ENCODE measurements at regions not wholly inside any gene's neighbourhood (a gene's known extent, or its start where the extent isn't known, plus 50 kb on each side); places are given as distances from the start of the nearest gene placed in this dataset.

- TF ChIP-seq ZNF391 (tag by site-specific recombination; IDR thresholded peaks at IDR 0.05; ENCODE audit: borderline replicate concordance, low read depth) (no peak), ZNF366 (tag by site-specific recombination; conservative IDR thresholded peaks at IDR 0.05) (no peak), ZNF621 (tag by site-specific recombination; IDR thresholded peaks at IDR 0.05) (no peak), ZBTB11 (tag by site-specific recombination; conservative IDR thresholded peaks at IDR 0.05; ENCODE audit: low read depth) (no peak), ZNF341 (tag by site-specific recombination; IDR thresholded peaks at IDR 0.05; ENCODE audit: low read depth) (no peak), ZNF274 (IDR thresholded peaks at IDR 0.05; ENCODE audit: low read length) (no peak), ZNF274 (tag by site-specific recombination; IDR thresholded peaks at IDR 0.05; ENCODE audit: borderline replicate concordance) (no peak), ZFP41 (tag by site-specific recombination; IDR thresholded peaks at IDR 0.05; ENCODE audit: borderline replicate concordance) (no peak), ZNF10 (tag by site-specific recombination; IDR thresholded peaks at IDR 0.05) (no peak), ZNF2 (tag by site-specific recombination; IDR thresholded peaks at IDR 0.05) (no peak), ZNF514 (tag by site-specific recombination; IDR thresholded peaks at IDR 0.05) (no peak), ZNF18 (tag by site-specific recombination; IDR thresholded peaks at IDR 0.05) (no peak), KLF7 (tag by site-specific recombination; IDR thresholded peaks at IDR 0.05; ENCODE audit: borderline replicate concordance) (no peak), ZNF843 (tag by site-specific recombination; IDR thresholded peaks at IDR 0.05) (no peak), ZNF664 (tag by site-specific recombination; IDR thresholded peaks at IDR 0.05) (no peak), REPIN1 (tag by site-specific recombination; IDR thresholded peaks at IDR 0.05; ENCODE audit: low read depth) (no peak), ZNF610 (tag by site-specific recombination; IDR thresholded peaks at IDR 0.05; ENCODE audit: borderline replicate concordance) (no peak)
- TF ChIP-seq, protein P1, sequence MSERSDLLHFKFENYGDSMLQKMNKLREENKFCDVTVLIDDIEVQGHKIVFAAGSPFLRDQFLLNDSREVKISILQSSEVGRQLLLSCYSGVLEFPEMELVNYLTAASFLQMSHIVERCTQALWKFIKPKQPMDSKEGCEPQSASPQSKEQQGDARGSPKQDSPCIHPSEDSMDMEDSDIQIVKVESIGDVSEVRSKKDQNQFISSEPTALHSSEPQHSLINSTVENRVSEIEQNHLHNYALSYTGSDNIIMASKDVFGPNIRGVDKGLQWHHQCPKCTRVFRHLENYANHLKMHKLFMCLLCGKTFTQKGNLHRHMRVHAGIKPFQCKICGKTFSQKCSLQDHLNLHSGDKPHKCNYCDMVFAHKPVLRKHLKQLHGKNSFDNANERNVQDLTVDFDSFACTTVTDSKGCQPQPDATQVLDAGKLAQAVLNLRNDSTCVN (tag by site-specific recombination; optimal IDR thresholded peaks at IDR 0.05), result no peak
- TF ChIP-seq, protein P2, sequence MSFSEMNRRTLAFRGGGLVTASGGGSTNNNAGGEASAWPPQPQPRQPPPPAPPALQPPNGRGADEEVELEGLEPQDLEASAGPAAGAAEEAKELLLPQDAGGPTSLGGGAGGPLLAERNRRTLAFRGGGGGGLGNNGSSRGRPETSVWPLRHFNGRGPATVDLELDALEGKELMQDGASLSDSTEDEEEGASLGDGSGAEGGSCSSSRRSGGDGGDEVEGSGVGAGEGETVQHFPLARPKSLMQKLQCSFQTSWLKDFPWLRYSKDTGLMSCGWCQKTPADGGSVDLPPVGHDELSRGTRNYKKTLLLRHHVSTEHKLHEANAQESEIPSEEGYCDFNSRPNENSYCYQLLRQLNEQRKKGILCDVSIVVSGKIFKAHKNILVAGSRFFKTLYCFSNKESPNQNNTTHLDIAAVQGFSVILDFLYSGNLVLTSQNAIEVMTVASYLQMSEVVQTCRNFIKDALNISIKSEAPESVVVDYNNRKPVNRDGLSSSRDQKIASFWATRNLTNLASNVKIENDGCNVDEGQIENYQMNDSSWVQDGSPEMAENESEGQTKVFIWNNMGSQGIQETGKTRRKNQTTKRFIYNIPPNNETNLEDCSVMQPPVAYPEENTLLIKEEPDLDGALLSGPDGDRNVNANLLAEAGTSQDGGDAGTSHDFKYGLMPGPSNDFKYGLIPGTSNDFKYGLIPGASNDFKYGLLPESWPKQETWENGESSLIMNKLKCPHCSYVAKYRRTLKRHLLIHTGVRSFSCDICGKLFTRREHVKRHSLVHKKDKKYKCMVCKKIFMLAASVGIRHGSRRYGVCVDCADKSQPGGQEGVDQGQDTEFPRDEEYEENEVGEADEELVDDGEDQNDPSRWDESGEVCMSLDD (tag by site-specific recombination; IDR thresholded peaks at IDR 0.05), result no peak
- TF ChIP-seq, protein P3, sequence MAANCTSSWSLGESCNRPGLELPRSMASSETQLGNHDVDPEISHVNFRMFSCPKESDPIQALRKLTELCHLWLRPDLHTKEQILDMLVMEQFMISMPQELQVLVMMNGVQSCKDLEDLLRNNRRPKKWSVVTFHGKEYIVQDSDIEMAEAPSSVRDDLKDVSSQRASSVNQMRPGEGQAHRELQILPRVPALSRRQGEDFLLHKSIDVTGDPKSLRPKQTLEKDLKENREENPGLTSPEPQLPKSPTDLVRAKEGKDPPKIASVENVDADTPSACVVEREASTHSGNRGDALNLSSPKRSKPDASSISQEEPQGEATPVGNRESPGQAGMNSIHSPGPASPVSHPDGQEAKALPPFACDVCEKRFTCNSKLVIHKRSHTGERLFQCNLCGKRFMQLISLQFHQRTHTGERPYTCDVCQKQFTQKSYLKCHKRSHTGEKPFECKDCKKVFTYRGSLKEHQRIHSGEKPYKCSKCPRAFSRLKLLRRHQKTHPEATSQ (tag by site-specific recombination; IDR thresholded peaks at IDR 0.05), result no peak
- TF ChIP-seq, protein P4, sequence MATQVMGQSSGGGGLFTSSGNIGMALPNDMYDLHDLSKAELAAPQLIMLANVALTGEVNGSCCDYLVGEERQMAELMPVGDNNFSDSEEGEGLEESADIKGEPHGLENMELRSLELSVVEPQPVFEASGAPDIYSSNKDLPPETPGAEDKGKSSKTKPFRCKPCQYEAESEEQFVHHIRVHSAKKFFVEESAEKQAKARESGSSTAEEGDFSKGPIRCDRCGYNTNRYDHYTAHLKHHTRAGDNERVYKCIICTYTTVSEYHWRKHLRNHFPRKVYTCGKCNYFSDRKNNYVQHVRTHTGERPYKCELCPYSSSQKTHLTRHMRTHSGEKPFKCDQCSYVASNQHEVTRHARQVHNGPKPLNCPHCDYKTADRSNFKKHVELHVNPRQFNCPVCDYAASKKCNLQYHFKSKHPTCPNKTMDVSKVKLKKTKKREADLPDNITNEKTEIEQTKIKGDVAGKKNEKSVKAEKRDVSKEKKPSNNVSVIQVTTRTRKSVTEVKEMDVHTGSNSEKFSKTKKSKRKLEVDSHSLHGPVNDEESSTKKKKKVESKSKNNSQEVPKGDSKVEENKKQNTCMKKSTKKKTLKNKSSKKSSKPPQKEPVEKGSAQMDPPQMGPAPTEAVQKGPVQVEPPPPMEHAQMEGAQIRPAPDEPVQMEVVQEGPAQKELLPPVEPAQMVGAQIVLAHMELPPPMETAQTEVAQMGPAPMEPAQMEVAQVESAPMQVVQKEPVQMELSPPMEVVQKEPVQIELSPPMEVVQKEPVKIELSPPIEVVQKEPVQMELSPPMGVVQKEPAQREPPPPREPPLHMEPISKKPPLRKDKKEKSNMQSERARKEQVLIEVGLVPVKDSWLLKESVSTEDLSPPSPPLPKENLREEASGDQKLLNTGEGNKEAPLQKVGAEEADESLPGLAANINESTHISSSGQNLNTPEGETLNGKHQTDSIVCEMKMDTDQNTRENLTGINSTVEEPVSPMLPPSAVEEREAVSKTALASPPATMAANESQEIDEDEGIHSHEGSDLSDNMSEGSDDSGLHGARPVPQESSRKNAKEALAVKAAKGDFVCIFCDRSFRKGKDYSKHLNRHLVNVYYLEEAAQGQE (tag by site-specific recombination; IDR thresholded peaks at IDR 0.05), result no peak
- CTCF ChIA-PET, result no interaction called here
Observed at GRCh38 chr13:73997964-73998363, 136.2 kb downstream of the KLF12 start.

More at GRCh38 chr13:73997964-73998363, 136.2 kb downstream of the KLF12 start:
- no peak overlapping the region for H3K27ac ChIP-seq (ENCODE audit: extremely low read depth, low read depth, low read length)
- H3K36me3 ChIP-seq (ENCODE audit: control insufficient read depth in 2 of 2, insufficient read depth in 1 of 2, low read length in 2 of 2), result peaks cover 0 to 7% of the 10 kb centered on the region in 2 experiments; a peak in 1 of 3 replicates
- no peak overlapping the region for H3K4me3 ChIP-seq (ENCODE audit: low read depth, low read length)
- H3K4me1 ChIP-seq (ENCODE audit: control insufficient read depth, insufficient read depth, low read length), result no peaks in the 10 kb centered on the region
- no peaks in the 10 kb centered on the region for H3K9me3 ChIP-seq (ENCODE audit: control insufficient read depth, insufficient read depth, low read depth, low read length)
- POLR2A ChIA-PET, result no interaction called here

Measured in HEK293 (cell line).